Testis (tissue), 2 donors: ENCODE measurements at regions not wholly inside any gene's neighbourhood (a gene's known extent, or its start where the extent isn't known, plus 50 kb on each side); places are given as distances from the start of the nearest gene placed in this dataset.

Experiments used
- DNase-seq: peaks from one replicate; pipeline ENCODE4 v3.0.0-alpha.2; 2019
- H3K27ac ChIP-seq, 2 donors: fragments of 200-600 bp; sonication (generic); one replicate each; pipeline ENCODE4 v1.5.1; 2019
- H3K27me3 ChIP-seq: fragments of 200-600 bp; sonication (generic); one replicate; pipeline ENCODE4 v1.5.1; 2019
- H3K36me3 ChIP-seq: fragments of 200-600 bp; sonication (generic); one replicate; pipeline ENCODE4 v1.5.1; 2017; ENCODE audit warnings: low read depth; ENCODE audit errors: missing control alignments
- H3K4me1 ChIP-seq: fragments of 200-600 bp; sonication (generic); one replicate; pipeline ENCODE4 v1.5.1; 2019
- H3K4me3 ChIP-seq, 2 donors: fragments of 200-600 bp; sonication (generic); one replicate each; pipeline ENCODE4 v1.5.1; 2017 to 2019
- H3K9me3 ChIP-seq: fragments of 200-600 bp; sonication (generic); one replicate; pipeline ENCODE4 v1.5.1; 2017
- CTCF ChIP-seq, 3 experiments: fragments of 450-650 bp in 2 of 3; fragments of 200-600 bp in 1 of 3; sonication (generic) in 1 of 3; IDR thresholded peaks; one replicate each; pipeline ENCODE4 v1.5.1; 2016 to 2019; ENCODE audit warnings: antibody characterized with exemption in 3 of 3, mild to moderate bottlenecking in 2 of 3, moderate library complexity in 1 of 3
- POLR2A ChIP-seq: fragments of 450-650 bp; IDR thresholded peaks from one replicate; pipeline ENCODE4 v1.6.1; 2017; ENCODE audit warnings: antibody characterized with exemption, mild to moderate bottlenecking, moderate library complexity
- WGBS, 2 donors: methylation state at CpG; one replicate each; pipeline ENCODE4 v1.1.5; 2018; 5-methylcytosine and 5-hydroxymethylcytosine counted together
- intact Hi-C: fragments of 100-400 bp; cut with DNase I; formaldehyde crosslinking; loops from one replicate; pipeline ENCODE4 v1.15.1; 2023; ENCODE audit warnings: low total_unique reads

DNA sequence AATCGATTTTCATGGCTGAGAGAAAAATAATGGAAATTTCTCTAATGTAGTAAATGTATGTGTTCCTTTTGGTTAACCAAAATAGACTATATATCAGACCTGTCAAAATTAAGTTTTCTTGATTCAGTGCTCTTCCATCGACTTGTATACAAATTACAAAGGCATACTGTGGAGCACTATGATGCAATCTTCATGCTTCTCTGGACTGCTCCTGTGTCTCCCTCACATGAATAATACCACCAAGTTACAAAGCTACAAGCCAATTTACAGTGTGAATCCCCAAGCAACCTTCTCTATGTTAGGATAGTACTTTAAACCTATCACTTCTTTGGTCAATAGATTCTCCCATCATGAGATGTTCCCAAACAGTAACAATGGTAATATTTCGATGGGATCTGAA, 577.9 kb downstream of the PPARGC1A start:
- Histone ChIP-seq H3K9me3 (no peaks in the 10 kb centered on the region), H3K36me3 (no peaks in the 10 kb centered on the region), H3K27me3 (no peaks in the 10 kb centered on the region), H3K4me3 (no peak overlapping the region), H3K27ac (no peak overlapping the region), H3K4me1 (no peaks in the 10 kb centered on the region)
- no peak for DNase-seq
- no peak for TF ChIP-seq POLR2A
- no peak for TF ChIP-seq CTCF (IDR thresholded peaks at IDR 0.05)
- WGBS, 2 donors, result 83 to 84% methylated on average over 3 of the region's 3 CpGs
- intact Hi-C loops, result no loop called here

DNA sequence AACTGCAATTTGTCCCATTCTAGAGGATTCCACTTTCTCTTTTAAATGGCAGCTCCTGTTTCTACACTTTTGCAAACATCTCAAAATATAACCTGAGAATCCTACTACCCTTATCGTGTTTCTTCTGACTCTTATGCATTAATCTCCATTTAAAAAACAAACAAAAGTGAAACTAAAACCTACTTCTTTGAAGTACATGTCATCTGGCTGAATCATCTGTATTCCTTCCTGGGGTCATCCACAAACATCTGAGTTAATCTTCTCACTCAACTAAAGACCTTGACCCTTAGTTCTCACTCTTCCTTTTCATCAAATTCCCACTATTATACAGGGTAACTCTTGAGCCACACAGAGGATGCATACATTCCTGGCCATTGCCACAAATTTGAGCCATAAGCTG, 584.8 kb downstream of the PPARGC1A start:
- Histone ChIP-seq H3K27me3 (no peaks in the 10 kb centered on the region), H3K4me1 (no peaks in the 10 kb centered on the region), H3K9me3 (no peaks in the 10 kb centered on the region), H3K36me3 (no peaks in the 10 kb centered on the region), H3K27ac (no peak overlapping the region), H3K4me3 (no peak overlapping the region)
- 43 to 51% methylated on average over 1 of the region's 1 CpG for WGBS, 2 donors
- intact Hi-C loops, result no loop called here
- DNase-seq, result no peak
- TF ChIP-seq CTCF (IDR thresholded peaks at IDR 0.05) (no peak), POLR2A (no peak)

GRCh38 chr4:23298371-23298770, 591.5 kb downstream of the PPARGC1A start:
- no peak for TF ChIP-seq CTCF (IDR thresholded peaks at IDR 0.05)
- TF ChIP-seq POLR2A, result no peak
- no peak overlapping the region for H3K27ac ChIP-seq
- H3K4me1 ChIP-seq, result no peaks in the 10 kb centered on the region
- H3K9me3 ChIP-seq, result no peaks in the 10 kb centered on the region
- H3K27me3 ChIP-seq, result no peaks in the 10 kb centered on the region
- H3K36me3 ChIP-seq, result no peaks in the 10 kb centered on the region
- no peak for DNase-seq
- no peak overlapping the region for H3K4me3 ChIP-seq
- intact Hi-C loops, result no loop called here
- 80 to 83% methylated on average over 1 of the region's 1 CpG for WGBS, 2 donors

DNA sequence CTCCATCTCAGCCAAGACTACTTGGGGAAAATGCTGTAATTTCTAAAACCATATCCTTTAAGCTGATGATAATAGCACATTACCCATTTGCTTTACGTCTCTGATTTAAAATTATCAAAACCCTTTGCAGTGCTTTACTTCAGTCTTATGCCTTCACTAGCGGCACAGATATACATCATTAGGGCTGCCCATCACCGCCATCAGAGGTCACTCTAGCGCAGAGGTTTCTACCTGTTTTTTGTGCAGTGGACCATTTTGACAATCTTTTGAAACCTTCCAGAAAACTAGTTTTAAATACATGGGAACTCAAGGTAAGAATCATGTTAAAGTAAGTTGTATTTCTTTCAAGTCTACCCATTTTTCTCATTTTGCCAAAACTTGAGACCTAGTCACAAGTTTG, 592.5 kb downstream of the PPARGC1A start:
- Histone ChIP-seq H3K27me3 (no peaks in the 10 kb centered on the region), H3K9me3 (no peaks in the 10 kb centered on the region), H3K4me1 (no peaks in the 10 kb centered on the region), H3K4me3 (no peak overlapping the region), H3K27ac (no peak overlapping the region), H3K36me3 (no peaks in the 10 kb centered on the region)
- 90 to 93% methylated on average over 4 of the region's 4 CpGs for WGBS, 2 donors
- TF ChIP-seq POLR2A, result no peak
- TF ChIP-seq CTCF (IDR thresholded peaks at IDR 0.05), result no peak
- intact Hi-C loops, result no loop called here
- DNase-seq, result no peak

- intact Hi-C loops, result no loop called here
Observed at GRCh38 chr4:23291139-23291538, 598.4 kb downstream of the GBA3 start.

More at GRCh38 chr4:23291139-23291538, 598.4 kb downstream of the GBA3 start:
- DNase-seq, result no peak
- no peak overlapping the region for H3K27ac ChIP-seq
- no peaks in the 10 kb centered on the region for H3K9me3 ChIP-seq
- no peak overlapping the region for H3K4me3 ChIP-seq
- H3K27me3 ChIP-seq, result no peaks in the 10 kb centered on the region
- no peaks in the 10 kb centered on the region for H3K36me3 ChIP-seq
- TF ChIP-seq POLR2A (no peak), CTCF (IDR thresholded peaks at IDR 0.05) (no peak)
- no peaks in the 10 kb centered on the region for H3K4me1 ChIP-seq
- 80 to 82% methylated on average over 2 of the region's 2 CpGs for WGBS, 2 donors
